Spinal cord (tissue), 9 donors: ENCODE measurements at regions not wholly inside any gene's neighbourhood (a gene's known extent, or its start where the extent isn't known, plus 50 kb on each side); places are given as distances from the start of the nearest gene placed in this dataset.
A peak's percentile ranks its signal among the peaks of the same experiment; 100 is the strongest.

Experiments
- DNase-seq, 6 donors: peaks; one replicate each; pipeline versions ENCODE4 v3.0.0 to v3.0.0-alpha.2; 2013 to 2015; ENCODE audit warnings: low spot score in 6 of 6, low read depth in 4 of 6
- H3K27ac ChIP-seq: one replicate; pipeline ENCODE4 v1.5.1; 2013; ENCODE audit warnings: low read depth, low read length, control low read depth
- H3K27me3 ChIP-seq: one replicate; pipeline ENCODE4 v1.6.1; 2013; ENCODE audit warnings: low read length; ENCODE audit not compliant: control insufficient read depth, insufficient read depth
- H3K36me3 ChIP-seq: one replicate; pipeline ENCODE4 v1.6.1; 2013; ENCODE audit warnings: low read length; ENCODE audit not compliant: control insufficient read depth, insufficient read depth
- H3K4me1 ChIP-seq: one replicate; pipeline ENCODE4 v1.6.1; 2013; ENCODE audit warnings: low read length; ENCODE audit not compliant: control insufficient read depth, insufficient read depth
- H3K4me3 ChIP-seq: one replicate; pipeline ENCODE4 v1.5.1; 2013; ENCODE audit warnings: low read depth, low read length, control low read depth
- H3K9me3 ChIP-seq: one replicate; pipeline ENCODE4 v1.6.1; 2013; ENCODE audit warnings: low read length; ENCODE audit not compliant: control insufficient read depth, insufficient read depth
- whole genome bisulfite sequencing: methylation state at CpG from one replicate; pipeline ENCODE4 v1.1.5; 2013; ENCODE audit warnings: missing lambda C conversion rate; ENCODE audit not compliant: insufficient coverage; 5-methylcytosine and 5-hydroxymethylcytosine counted together
- donor health status: healthy.

DNA sequence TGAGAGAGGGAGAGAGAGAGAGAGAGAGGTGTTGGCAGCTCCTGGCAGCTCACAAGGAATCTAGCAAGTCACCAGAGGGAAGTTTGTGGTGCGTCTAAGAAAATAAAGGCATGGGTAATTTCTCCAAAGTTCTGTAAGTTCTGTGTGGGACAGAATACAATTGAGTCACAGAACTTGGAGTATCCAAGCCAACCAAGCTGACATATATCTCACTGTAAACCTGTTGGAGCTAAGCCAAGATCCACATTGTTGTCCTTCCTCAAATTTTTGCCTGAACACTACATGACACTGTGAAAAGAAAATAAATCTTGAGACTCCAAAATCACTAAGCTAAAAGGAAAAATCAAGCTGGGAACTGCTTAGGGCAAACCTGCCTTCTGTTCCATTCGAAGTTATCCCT, 436.7 kb downstream of the MEI4 start:
- Histone ChIP-seq H3K9me3 (no peaks in the 10 kb centered on the region), H3K4me3 (no peak overlapping the region), H3K27ac (no peak overlapping the region), H3K36me3 (no peaks in the 10 kb centered on the region), H3K4me1 (no peaks in the 10 kb centered on the region), H3K27me3 (no peaks in the 10 kb centered on the region)
- 60% methylated on average over 1 of the region's 2 CpGs for WGBS
- peak in 1 of 6 donors; percentile 5 for DNase-seq

DNA sequence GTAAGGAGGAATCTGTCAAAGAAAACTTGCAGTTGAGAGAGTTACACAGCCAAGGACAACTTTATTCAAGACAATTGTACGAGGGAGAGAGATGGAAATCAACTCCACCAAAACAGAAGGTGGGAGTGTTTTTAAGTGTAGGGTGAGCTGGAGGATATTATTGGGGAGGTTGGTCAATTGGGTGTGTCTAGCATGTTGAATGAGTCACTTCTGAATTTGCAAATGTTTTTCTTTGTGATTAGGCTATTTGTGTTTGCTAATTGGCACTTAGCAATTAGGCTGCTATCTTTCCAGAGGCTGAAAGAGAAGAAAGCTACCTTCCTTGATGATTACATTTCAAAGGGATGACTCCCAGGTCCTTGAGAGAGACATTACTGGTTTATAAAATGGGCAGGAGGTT, 441.1 kb downstream of the MEI4 start:
- DNase-seq, result no peak
- H3K27me3 ChIP-seq, result no peaks in the 10 kb centered on the region
- no peak overlapping the region for H3K4me3 ChIP-seq
- no CpG with 5 or more reads among the region's 1 CpG for WGBS
- no peaks in the 10 kb centered on the region for H3K4me1 ChIP-seq
- H3K36me3 ChIP-seq, result no peaks in the 10 kb centered on the region
- no peaks in the 10 kb centered on the region for H3K9me3 ChIP-seq
- H3K27ac ChIP-seq, result no peak overlapping the region

DNA sequence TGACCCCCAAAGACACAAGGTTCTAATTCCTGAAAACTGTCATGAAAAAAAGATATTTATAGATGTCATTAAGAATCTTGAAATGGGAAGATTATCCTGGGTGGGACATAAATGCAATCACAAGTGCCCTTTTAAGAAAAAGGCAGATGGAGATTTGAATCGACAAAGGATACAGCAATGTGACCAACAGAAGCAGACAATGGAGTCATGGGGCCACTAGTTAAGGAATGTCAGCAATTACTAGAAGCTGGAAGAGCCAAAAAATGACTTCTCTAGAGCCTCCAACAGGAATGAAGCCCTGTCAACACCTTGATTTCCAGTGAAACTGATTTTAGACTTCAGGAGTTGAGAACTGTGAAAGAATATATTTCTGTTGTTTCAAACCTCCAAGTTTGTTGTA, 448.5 kb downstream of the MEI4 start:
- no peak overlapping the region for H3K27ac ChIP-seq
- no peaks in the 10 kb centered on the region for H3K27me3 ChIP-seq
- 86% methylated on average over 1 of the region's 1 CpG for whole genome bisulfite sequencing
- no peak for DNase-seq
- no peaks in the 10 kb centered on the region for H3K4me1 ChIP-seq
- H3K9me3 ChIP-seq, result no peaks in the 10 kb centered on the region
- H3K36me3 ChIP-seq, result no peaks in the 10 kb centered on the region
- no peak overlapping the region for H3K4me3 ChIP-seq

DNA sequence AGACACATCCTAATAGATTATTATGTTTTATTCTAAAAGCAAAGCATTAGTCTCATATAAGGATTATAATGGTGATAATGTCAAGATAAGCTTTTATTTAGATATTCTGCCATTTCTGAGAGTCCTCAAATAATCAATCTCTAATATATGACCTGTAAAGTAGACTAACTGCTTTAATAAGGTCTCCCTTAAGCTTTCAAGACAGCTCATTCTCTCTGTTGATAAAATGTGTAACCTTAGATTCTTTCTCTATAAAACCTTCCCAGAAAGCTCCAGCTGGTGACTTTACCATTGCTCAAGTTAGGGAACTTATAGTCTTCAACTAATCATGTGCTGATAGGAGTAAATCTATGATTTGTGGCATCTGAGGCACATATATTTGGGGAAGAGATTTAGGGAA, 457.8 kb downstream of the MEI4 start:
- Histone ChIP-seq H3K4me1 (no peaks in the 10 kb centered on the region), H3K9me3 (no peaks in the 10 kb centered on the region), H3K27me3 (no peaks in the 10 kb centered on the region)

DNA sequence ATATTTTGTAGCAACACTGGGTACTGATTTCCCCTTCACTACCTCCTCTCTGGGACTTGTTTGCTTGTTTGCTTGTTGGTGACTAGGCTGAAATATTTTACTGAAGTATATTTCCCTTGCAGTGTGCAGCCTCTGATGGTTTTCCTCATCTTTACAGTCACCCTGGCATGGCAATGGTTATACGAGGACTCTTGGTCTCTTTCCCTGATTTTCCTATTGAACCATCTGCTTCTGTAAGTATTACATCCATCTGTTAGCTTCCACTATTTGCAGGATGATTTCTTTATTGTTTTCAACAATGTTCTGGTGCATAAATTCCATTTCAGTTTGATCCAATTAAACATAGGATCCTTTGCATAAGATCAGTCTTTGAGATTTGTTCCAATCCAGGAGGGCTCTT, 465.1 kb downstream of the MEI4 start:
- Histone ChIP-seq H3K27ac (no peak overlapping the region), H3K4me3 (no peak overlapping the region), H3K9me3 (no peaks in the 10 kb centered on the region), H3K27me3 (no peaks in the 10 kb centered on the region), H3K36me3 (no peaks in the 10 kb centered on the region), H3K4me1 (no peaks in the 10 kb centered on the region)
- DNase-seq, result peak in 2 of 6 donors; percentile 33 to 53
- 86% methylated on average over 1 of the region's 1 CpG for WGBS

More for the DNA sequence above, 457.8 kb downstream of the MEI4 start:
- Histone ChIP-seq H3K4me3 (no peak overlapping the region), H3K27ac (no peak overlapping the region), H3K36me3 (no peaks in the 10 kb centered on the region)
- no peak for DNase-seq

DNA sequence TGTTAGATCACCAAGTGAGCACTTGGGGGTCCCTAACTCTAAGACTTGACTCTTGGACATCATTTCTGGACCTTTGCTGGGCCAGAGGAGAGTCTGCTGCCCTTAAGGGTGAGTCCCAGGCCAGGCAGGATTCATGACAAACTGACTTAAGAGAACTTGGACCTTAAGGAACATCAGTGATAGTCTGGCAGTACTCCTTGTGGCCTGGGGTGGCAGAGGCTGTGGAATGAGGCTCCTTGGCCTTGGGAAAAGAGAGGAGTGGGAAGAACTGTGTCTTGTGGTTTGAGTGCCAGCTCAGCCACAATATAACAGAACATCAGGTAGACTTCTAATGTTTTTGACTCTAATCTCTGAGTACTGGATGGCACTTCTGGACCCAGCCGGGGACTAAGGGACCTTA, 478.7 kb downstream of the MEI4 start:
- Histone ChIP-seq H3K27ac (no peak overlapping the region), H3K36me3 (no peaks in the 10 kb centered on the region), H3K27me3 (no peaks in the 10 kb centered on the region), H3K4me3 (no peak overlapping the region), H3K4me1 (no peaks in the 10 kb centered on the region), H3K9me3 (peaks cover 4% of the 10 kb centered on the region)
- WGBS, result 63% methylated on average over 1 of the region's 1 CpG
- DNase-seq, result no peak

DNA sequence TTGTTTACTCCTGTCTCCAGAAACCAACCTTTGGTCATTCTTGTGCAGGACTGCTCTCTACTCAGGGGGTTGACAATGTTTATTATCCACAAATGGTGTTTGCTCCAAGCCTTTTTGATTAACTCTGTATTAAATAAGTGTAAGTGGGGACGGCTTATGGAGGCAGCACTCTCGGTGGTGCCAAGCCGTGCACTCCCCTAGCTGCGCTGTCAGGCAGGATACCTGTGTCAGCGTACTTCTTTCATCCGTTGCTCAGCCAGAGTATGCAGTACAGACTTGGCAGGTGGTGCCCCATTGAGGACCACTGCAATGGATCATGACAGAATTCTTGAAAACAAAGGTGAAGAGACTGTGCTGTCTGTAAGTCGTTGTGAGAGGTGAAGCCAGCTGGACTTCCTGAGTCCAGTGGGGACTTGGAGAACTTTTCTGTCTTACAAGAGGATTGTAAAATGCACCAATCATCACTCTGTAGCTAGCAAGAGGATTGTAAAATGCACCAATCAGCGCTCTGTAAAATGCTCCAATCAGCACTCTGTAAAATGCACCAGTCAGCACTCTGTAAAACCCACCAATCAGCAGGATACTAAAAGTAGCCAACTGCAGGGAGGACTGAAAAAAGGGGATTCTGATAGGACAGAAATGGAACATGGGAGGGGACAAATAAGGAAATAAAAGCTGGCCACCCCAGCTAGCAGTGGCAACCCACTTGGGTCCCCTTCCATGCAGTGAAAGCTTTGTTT, 480.0 kb downstream of the MEI4 start:
- Histone ChIP-seq H3K4me3 (no peak overlapping the region), H3K27me3 (no peaks in the 10 kb centered on the region), H3K27ac (no peak overlapping the region), H3K9me3 (peaks cover 4% of the 10 kb centered on the region), H3K4me1 (no peaks in the 10 kb centered on the region), H3K36me3 (no peaks in the 10 kb centered on the region)
- no peak for DNase-seq
- 92% methylated on average over 7 of the region's 8 CpGs for whole genome bisulfite sequencing

DNA sequence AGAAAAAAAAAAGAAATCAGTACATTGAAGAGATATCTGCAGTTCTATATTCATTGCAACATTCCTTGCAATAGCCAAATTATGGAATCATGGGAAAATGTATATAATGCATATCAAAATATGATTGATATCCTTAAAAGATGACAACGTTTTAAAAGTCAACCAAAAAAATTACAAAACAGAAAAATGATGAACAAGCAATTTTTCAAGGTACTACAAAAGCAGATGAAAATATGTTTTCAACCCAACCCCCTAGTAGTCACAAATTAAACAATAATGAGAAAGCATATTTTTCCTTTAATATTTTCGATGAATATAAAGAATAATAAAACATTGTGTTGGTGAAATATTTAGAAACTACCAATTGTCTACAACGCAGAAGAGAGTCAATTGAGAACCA, 497.6 kb downstream of the MEI4 start:
- Histone ChIP-seq H3K36me3 (no peaks in the 10 kb centered on the region), H3K4me1 (no peaks in the 10 kb centered on the region), H3K27ac (no peak overlapping the region), H3K9me3 (no peaks in the 10 kb centered on the region), H3K4me3 (no peak overlapping the region), H3K27me3 (no peaks in the 10 kb centered on the region)
- no CpG with 5 or more reads among the region's 3 CpGs for WGBS
- no peak for DNase-seq

DNA sequence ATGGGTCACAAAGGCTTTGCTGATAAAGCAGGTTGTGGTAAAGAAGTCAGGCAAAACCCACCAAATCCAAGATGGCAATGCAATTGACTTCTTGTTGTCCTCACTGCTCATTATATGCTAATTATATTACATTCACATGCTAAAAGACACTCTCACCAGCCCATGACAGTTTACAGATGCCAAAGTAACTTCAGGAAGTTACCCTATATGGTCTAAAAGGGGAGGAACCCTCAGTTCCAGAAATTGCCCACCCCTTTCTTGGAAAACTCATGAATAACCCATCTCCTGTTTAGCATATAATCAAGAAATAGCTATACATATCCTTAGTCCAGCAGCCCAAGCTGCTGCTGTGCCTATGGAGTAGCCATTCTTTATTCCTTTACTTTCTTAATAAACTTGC, 501.1 kb downstream of the MEI4 start:
- Histone ChIP-seq H3K4me3 (no peak overlapping the region), H3K9me3 (no peaks in the 10 kb centered on the region), H3K27me3 (no peaks in the 10 kb centered on the region), H3K27ac (no peak overlapping the region), H3K36me3 (no peaks in the 10 kb centered on the region), H3K4me1 (no peaks in the 10 kb centered on the region)
- no peak for DNase-seq

DNA sequence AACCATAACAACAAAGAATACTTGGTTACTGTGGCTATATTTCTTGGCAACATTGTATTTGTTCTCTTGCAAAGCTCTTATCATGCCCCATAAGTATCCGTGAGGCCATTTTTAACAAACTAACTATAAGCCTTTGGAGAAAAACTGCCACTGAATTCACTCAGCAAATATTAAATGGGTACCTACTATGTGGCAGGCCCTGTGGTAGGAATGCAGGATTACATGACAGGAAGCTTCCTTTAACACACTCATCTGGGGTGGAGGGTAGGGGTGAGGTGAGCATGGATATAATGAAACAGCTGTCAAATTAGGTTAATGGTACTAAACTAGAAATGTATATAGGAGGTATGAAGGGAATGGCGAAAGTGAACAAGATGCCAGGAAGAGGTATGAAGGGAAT, 504.8 kb downstream of the MEI4 start:
- H3K9me3 ChIP-seq, result no peaks in the 10 kb centered on the region
- H3K36me3 ChIP-seq, result no peaks in the 10 kb centered on the region
- DNase-seq, result no peak
- 94% methylated on average over 1 of the region's 2 CpGs for WGBS
- no peak overlapping the region for H3K4me3 ChIP-seq
- H3K27ac ChIP-seq, result no peak overlapping the region
- H3K27me3 ChIP-seq, result no peaks in the 10 kb centered on the region
- no peaks in the 10 kb centered on the region for H3K4me1 ChIP-seq
